Right atrium auricular region (tissue), 2 donors: ENCODE measurements at regions not wholly inside any gene's neighbourhood (a gene's known extent, or its start where the extent isn't known, plus 50 kb on each side); places are given as distances from the start of the nearest gene placed in this dataset.

Experiments
- DNase-seq: peaks from one replicate; pipeline ENCODE4 v3.0.0-alpha.2; 2019; ENCODE audit warnings: low spot score
- H3K27ac ChIP-seq, 2 donors: fragments of 200-600 bp; sonication (generic); 1 replicate in 1 of 2; 2 replicates in 1 of 2; pipeline ENCODE4 v1.5.1; 2016 to 2019
- H3K27me3 ChIP-seq, 2 donors: fragments of 200-600 bp; sonication (generic); one replicate each; pipeline versions ENCODE4 v1.5.1 to v1.6.0; 2017 to 2019
- H3K36me3 ChIP-seq: fragments of 200-600 bp; sonication (generic); one replicate; pipeline ENCODE4 v1.5.1; 2016
- H3K4me1 ChIP-seq, 2 donors: fragments of 200-600 bp; sonication (generic); one replicate each; pipeline versions ENCODE4 v1.5.1 to v1.6.0; 2017 to 2019
- H3K4me3 ChIP-seq, 2 donors: fragments of 200-600 bp; sonication (generic); 1 replicate in 1 of 2; 2 replicates in 1 of 2; pipeline ENCODE4 v1.5.1; 2017 to 2019; ENCODE audit warnings: mild to moderate bottlenecking in 1 of 2, moderate library complexity in 1 of 2
- H3K9me3 ChIP-seq, 2 donors: fragments of 200-600 bp; sonication (generic); one replicate each; pipeline ENCODE4 v1.5.1; 2019
- TF ChIP-seq, protein P1 (sequence below), 2 donors: fragments of 200-600 bp; sonication (generic); IDR thresholded peaks; one replicate each; pipeline ENCODE4 v1.5.1; 2019; ENCODE audit warnings: antibody characterized with exemption in 2 of 2

- Histone ChIP-seq H3K4me3 (no peak overlapping the region), H3K27me3 (no peaks in the 10 kb centered on the region), H3K4me1 (no peaks in the 10 kb centered on the region)
These were observed 817.5 kb upstream of the ALCAM start for GRCh38 chr3:104549099-104549714.

DNA sequence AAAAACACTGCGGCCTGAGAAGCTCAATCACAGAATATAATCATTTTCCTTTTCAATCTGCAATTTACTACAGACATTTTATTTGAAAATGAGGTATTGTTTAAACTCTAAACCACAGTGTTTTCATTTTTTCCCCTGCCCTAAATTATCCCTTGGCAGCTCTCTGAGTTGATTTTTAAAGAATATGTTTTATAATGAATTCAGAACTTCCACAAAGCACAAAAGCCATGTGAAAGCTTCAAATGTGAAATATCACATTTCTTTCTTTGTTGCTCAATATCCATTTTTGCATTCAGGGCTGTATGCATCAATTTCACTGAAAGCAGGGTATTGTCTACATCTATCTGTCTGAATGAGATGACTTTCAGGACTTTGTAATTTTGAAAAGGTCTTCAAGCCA is 813.6 kb upstream of the ALCAM start:
- no peaks in the 10 kb centered on the region for H3K4me1 ChIP-seq
- no peaks in the 10 kb centered on the region for H3K36me3 ChIP-seq

More at GRCh38 chr3:104549099-104549714, 817.5 kb upstream of the ALCAM start:
- TF ChIP-seq, protein P1, sequence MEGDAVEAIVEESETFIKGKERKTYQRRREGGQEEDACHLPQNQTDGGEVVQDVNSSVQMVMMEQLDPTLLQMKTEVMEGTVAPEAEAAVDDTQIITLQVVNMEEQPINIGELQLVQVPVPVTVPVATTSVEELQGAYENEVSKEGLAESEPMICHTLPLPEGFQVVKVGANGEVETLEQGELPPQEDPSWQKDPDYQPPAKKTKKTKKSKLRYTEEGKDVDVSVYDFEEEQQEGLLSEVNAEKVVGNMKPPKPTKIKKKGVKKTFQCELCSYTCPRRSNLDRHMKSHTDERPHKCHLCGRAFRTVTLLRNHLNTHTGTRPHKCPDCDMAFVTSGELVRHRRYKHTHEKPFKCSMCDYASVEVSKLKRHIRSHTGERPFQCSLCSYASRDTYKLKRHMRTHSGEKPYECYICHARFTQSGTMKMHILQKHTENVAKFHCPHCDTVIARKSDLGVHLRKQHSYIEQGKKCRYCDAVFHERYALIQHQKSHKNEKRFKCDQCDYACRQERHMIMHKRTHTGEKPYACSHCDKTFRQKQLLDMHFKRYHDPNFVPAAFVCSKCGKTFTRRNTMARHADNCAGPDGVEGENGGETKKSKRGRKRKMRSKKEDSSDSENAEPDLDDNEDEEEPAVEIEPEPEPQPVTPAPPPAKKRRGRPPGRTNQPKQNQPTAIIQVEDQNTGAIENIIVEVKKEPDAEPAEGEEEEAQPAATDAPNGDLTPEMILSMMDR (IDR thresholded peaks at IDR 0.05): no peak
- no peaks in the 10 kb centered on the region for H3K36me3 ChIP-seq
- H3K9me3 ChIP-seq: no peaks in the 10 kb centered on the region
- DNase-seq: no peak
- H3K27ac ChIP-seq: no peak overlapping the region

GRCh38 chr3:104554425-104554824 is 812.3 kb upstream of the ALCAM start:
- Histone ChIP-seq H3K4me1 (no peaks in the 10 kb centered on the region), H3K9me3 (no peaks in the 10 kb centered on the region), H3K36me3 (no peaks in the 10 kb centered on the region), H3K27ac (no peak overlapping the region), H3K4me3 (no peak overlapping the region), H3K27me3 (no peaks in the 10 kb centered on the region)
- TF ChIP-seq, protein P1 (IDR thresholded peaks at IDR 0.05): no peak
- DNase-seq: no peak

More for the DNA sequence above, 813.6 kb upstream of the ALCAM start:
- Histone ChIP-seq H3K27ac (no peak overlapping the region), H3K4me3 (no peak overlapping the region), H3K9me3 (no peaks in the 10 kb centered on the region), H3K27me3 (no peaks in the 10 kb centered on the region)
- TF ChIP-seq, protein P1 (IDR thresholded peaks at IDR 0.05): no peak
- no peak for DNase-seq

GRCh38 chr3:104555728-104556127 is 811.0 kb upstream of the ALCAM start:
- H3K27me3 ChIP-seq: no peaks in the 10 kb centered on the region
- TF ChIP-seq, protein P1 (IDR thresholded peaks at IDR 0.05): no peak
- DNase-seq: no peak
- no peak overlapping the region for H3K4me3 ChIP-seq
- no peak overlapping the region for H3K27ac ChIP-seq
- H3K36me3 ChIP-seq: no peaks in the 10 kb centered on the region
- no peaks in the 10 kb centered on the region for H3K4me1 ChIP-seq
- no peaks in the 10 kb centered on the region for H3K9me3 ChIP-seq

- TF ChIP-seq, protein P1 (IDR thresholded peaks at IDR 0.05): no peak
- Histone ChIP-seq H3K4me3 (no peak overlapping the region), H3K36me3 (no peaks in the 10 kb centered on the region), H3K9me3 (no peaks in the 10 kb centered on the region), H3K27me3 (no peaks in the 10 kb centered on the region), H3K27ac (no peak overlapping the region), H3K4me1 (no peaks in the 10 kb centered on the region)
- DNase-seq: no peak
These were observed 810.2 kb upstream of the ALCAM start for GRCh38 chr3:104556372-104557078.
